ENCODE measurements at regions not wholly inside any gene's neighbourhood (a gene's known extent, or its start where the extent isn't known, plus 50 kb on each side); places are given as distances from the start of the nearest gene placed in this dataset.
A peak's percentile ranks its signal among the peaks of the same experiment; 100 is the strongest.
"Not testable (repeated sequence)": the region's sequence is repeated elsewhere in the genome, so short reads cannot be mapped to it uniquely, and the experiment has no call there.

DNA sequence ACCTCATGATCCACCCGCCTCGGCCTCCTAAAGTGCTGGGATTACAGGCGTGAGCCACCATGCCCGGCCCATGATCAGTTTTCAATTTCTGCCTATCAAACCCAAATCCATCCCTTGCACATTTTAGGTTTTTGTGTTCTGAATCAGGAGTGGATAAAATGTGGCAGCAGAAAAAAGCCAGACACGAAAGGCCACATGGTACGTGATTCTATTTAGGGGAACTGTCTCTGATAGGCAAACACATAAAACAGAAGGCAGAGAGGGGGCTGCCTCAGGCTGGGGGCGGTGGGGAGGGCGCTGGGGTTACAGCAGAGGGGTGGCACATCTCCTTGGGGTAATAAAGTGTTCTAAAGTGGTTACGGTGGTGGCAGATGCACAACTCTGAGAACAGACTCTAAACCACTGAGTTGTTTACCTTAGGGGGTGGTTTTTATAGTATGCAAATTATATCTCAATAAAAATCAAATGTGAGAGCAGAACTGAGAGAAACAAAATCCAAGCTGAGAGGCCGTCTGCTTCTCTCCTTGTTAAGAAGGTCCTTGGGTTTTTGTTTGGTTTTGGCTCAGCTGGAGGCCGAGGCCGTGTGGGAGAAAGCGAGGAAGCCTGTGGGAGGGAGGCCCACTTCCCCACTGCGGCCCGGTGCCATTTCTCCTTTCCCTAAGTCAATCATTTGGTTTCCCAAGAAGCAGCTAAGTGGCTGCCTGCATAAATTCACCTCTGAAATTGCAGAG, 78.0 kb downstream of the SOWAHC start:
- DNase-seq, result no peak

GRCh38 chr2:109692831-109693230, 78.7 kb downstream of the SOWAHC start:
- DNase-seq, result not testable (repeated sequence)

- not testable (repeated sequence) for DNase-seq
Measured at GRCh38 chr2:109693292-109693691, 79.1 kb downstream of the SOWAHC start.

DNA sequence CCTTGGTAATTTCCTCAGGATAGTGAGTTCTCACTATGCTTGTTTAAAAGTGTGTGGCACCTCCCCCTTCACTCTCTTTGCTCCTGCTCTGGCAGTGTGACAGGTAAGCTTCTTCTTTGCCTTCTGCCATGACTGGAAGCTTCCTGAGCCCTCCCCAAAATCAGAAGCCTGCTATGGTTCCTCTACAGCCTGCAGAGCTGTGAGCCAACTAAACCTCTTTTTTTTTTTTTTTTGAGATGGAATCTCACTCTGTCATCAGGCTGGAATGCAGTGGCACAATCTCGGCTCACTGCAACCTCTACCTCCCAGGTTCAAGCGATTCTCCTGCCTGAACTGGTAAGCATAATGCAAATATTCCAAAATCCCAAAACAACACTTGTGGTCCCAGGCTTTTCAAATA, 80.0 kb downstream of the SOWAHC start:
- no peak for DNase-seq

DNA sequence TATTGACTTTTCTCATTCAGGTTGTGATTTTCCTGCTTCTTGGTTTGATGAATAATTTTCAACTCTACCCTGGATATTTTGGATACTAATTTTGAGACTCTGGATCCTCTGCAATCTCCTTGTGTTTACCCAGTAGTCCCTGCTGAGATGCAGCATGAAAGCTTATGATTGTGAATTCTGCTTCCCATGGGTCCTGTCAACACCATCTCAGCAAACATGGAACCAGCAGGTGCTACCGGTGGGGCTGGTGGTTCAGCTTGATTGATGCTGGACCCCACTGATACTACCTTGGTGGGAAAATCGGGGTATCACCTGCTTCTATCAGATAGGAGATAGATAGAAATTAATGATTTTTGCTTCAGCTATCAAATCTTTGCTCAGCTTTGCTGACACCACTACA, 81.1 kb downstream of the SOWAHC start:
- DNase-seq, result no peak

GRCh38 chr2:109699646-109700045, 85.5 kb downstream of the SOWAHC start:
- no peak for DNase-seq

DNA sequence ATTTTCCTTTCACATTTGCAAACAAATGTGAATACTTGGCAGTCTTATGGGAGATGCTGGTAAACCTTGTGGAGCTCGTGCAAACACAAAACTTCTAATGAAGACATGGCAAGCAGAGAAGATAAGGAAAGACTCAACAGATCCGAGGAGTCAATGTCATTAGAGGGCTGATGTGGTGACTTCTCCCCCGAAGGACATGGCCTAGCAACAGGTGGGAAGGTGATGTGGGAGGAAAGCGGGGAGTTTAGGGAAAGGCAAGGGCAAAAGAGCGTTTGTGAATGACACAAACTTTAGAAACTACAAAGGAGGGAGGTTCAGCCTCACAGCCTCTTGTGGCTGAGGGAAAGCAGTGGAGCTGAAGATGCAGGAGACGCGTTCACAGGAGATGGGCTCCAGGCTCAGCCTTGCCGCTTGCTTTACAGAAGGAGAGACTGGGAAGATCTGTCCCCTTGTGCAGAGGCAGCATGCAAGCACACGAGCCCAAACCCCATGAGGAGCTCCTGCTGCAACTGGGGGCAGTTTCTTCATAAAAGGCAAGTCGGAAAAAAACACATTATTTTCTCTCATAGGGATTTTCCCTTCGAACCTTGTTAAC, 86.6 kb downstream of the SOWAHC start:
- DNase-seq, result no peak

GRCh38 chr2:109701362-109701761, 87.2 kb downstream of the SOWAHC start:
- no peak for DNase-seq

DNA sequence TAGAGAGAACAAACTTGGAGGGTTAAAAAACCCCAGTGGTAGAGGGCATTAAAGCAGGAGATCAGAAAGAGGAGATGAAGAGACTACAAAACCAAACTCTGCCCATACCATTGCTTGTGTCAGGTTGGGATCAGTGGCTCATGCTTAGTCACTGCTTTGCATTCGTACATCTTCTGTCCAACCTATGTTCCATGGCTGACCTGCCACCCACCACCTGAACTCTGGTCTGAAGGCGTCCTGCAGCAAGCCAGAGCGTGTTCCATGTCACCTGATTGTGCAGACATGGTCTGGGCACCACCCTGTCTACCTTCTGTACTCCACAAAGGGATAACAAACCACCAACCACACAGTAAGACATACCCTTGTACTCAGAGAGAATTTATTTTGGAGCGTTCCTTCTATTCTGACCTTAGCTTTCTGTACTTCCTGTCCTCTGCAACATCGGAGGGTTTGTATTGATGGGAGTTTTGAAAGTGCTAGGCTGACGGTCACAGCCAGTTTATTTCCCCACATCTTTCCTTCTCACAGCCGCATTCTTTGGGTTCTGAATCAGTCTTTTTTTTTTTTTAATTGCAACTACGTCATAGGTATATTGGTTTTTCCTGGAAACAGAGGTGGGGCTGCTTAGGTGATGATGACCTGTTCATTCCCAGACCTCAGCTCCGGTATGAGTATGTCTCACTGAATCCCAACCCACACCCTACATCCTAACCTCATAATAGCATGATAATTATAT, 88.3 kb downstream of the SOWAHC start:
- peak; percentile 39 for DNase-seq

DNA sequence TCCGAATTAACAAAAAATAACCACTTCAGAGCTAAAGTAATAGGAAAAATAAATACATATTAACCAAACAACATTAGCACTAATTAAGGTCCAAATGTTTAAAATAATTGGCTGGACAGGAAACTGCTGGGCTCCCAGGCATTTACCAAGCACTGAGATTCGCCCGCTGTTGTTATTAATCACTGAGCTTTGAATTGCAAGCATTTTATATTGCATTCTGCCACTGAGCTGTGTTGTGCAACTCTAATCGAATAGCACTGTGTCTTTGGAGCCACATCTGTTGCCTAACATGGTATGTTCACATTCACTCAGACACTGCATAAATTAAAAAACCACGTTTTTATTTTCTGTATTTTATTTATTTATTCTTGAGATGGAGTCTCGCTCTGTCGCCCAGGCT, 88.9 kb downstream of the SOWAHC start:
- no peak for DNase-seq

DNA sequence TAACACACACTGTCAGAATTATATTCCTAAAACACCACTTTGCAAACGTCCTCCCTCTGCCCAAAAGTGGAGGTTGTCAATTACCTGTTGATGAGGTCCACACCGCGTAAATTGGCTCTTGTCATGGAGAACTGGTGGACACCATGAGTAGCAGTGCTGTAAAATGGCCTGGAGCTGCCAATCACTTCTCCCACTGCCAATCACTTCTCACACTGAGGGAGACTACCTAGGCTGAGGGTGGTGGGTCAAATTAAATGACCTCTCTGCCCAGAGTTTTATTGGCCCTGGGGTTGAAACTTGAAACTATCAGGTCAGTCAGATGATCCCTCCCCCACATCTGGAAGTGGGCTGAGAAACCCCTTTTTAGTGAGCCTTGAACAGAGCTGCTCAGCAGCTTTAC, 89.6 kb downstream of the SOWAHC start:
- DNase-seq, result no peak

DNA sequence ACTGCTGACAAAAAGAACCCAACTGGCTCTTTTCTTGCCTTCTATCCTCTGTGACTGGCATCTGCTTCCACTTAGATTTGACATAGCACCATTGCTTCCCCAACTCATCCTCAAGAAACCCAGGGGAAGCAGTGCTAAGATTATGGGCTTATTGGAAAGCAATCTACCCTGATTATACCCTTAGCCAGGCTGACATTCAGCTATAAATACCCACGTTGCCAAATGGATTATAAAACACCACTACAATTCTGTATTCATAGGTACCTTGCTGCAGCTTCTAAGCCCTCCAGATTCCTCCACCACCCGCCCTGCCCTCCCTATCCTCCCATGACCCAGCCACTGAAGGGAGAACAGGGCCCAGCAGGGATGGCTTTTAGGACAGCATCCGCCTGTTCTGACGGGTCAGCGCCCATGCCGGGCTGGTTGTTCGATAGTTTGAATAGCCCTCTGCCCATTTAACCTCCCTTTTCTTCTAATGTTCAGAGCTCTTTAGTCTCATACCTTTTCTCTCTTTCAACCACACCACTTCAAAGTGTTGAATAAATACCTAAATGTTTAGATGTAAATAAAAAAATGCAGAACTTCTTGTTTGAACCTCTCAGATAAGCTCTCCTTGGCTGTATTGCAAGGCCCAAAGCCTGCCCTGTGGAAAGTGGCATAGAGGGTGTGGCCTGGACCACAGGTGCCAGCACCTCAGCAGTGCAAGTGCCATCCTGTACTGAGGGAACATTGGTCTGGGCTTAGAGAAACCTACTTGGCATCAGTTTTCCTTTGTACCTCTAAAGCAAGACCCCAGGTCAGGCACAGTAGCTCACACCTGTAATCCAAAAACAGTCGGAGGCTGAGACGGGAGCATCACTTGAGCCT, 86.6 kb upstream of the RGPD5 start:
- DNase-seq, result no peak

GRCh38 chr2:109710505-109711229, 83.4 kb upstream of the RGPD5 start:
- no peak for DNase-seq

GRCh38 chr2:109711230-109712122, 82.6 kb upstream of the RGPD5 start:
- no peak for DNase-seq

DNA sequence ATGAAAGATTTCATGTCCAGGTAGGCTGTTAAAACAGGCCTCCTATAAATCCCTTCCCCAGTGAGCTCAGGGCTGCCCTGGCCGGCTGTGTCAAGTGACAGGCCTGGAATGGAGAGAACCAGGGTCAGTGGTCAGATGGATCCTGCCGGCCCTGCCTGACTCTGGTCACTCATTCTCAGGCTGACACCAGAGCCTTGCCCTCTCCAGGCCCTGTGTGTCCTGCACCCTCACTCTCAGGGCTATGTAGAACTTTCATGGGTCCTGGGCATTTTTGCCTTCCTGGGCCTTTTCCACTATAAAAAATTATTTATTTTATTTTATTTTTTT, 82.0 kb upstream of the RGPD5 start:
- no peak for DNase-seq

- DNase-seq, result no peak
Measured at GRCh38 chr2:109712746-109713145, 81.4 kb upstream of the RGPD5 start.

DNA sequence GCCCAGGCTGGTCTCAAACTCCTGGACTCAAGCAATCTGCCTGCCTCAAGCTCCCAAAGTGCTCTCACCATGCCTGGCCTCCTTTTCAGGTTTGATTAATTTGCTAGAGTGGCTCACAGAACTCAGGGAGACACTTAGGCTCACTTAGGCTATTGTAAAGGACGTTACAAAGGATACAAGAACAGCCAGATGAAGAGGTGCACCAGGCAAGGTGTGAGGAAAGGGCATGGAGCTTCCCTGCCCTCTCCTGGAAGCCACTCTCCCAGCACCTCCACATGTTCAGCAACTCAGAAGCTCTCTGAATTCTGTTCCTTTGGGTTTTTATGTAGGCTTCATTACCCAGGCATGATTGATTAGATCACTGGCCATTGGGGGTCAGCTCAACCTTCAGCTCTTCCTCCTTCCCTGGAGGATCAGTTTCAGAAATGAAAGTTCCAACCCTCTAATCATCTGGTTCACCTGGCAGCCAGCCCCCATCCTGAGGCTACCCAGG, 78.7 kb upstream of the RGPD5 start:
- DNase-seq, result no peak

DNA sequence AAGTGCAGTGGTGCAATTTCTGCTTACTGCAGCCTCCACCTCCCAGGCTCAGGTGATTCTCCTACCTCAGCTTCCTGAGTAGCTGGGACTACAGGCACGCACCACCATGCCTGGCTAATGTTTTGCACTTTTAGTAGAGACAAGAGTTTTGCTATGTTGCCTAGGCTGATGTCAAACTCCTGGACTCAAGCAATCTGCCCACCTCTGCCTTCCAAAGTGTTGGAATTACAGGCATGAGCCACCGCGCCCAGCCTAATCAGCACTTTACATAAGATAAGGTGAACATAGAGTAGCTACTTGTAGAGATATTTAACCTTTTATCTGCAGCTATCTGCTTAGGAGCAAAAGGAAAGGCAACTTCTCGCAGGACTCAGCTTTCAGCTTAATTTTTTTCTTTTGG, 77.5 kb upstream of the RGPD5 start:
- DNase-seq, result not testable (repeated sequence)

DNA sequence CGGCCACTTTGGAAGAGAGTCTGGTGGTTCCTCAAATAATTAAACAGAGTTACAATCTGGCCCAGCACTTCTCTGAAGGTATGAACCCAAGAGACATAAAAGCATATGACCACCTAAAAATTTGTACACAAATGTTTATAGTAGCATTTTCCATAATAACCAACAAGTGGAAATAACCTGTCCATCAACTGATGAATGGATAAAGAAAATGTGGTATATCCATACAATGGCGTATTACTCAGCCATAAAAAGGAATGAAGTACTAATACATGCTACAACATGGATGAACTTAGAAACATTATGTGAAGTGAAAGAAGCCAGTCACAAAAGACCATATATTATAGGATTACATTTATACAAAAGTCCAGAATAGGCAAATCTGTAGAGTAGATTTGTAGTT, 76.0 kb upstream of the RGPD5 start:
- DNase-seq, result no peak

- no peak for DNase-seq
Measured at GRCh38 chr2:109719871-109720270, 74.2 kb upstream of the RGPD5 start.

DNA sequence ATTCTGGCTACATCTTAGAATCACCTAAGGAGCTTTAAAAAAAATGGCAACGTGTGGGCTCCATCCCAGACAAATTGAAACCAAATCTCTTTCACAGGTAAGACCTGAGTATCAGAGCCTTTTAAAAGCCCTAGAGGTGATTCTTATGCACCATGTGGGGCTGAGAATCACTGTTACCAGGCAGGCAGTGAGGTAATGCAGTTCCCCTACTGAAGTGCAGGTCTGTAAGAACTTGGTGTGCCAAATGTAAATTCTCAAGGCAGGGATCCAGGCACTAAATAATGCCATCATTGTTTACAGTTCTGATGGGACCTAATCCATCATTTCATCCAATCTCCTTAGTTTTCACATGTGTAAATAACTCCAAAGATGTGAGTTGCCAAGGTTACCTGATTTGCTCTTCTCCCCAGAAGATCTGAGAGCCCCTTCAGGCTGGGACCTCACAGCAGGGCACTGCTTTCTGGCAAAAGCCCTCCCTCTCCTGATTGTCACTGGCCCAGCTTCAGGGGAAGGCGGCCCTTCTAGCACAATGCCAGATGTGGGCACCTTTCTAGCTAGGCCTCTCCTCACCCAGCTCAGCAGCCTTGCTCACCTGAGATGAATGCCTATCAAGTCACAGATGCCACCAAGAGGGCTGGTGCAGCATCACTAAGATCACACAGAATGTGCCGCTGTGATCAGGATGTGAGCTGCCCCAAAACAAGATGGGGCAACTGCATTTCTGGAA, 73.6 kb upstream of the RGPD5 start:
- no peak for DNase-seq
